ENCODE measurements at regions not wholly inside any gene's neighbourhood (a gene's known extent, or its start where the extent isn't known, plus 50 kb on each side); places are given as distances from the start of the nearest gene placed in this dataset.

DNA sequence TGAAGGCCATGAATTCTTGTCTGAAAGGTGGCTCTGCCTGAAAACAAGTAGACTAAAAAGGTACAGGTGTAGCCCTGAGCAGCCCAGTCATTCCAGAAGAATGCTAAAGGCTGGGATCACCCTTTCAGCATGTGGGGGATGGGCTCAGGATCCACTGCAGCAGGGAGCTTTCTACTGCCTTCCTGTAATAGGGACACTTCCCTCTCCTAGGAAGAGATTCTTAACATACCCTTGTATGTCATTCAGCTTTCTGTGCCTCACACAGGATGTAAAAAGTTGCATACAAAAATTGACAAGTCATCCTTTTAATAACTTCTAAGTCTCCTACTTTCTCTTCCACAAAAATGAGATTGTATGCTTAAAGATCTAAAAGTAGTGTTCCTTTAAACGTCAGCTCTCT lies 123.3 kb downstream of the ZNF518B start:
- TF ChIP-seq, protein P1, sequence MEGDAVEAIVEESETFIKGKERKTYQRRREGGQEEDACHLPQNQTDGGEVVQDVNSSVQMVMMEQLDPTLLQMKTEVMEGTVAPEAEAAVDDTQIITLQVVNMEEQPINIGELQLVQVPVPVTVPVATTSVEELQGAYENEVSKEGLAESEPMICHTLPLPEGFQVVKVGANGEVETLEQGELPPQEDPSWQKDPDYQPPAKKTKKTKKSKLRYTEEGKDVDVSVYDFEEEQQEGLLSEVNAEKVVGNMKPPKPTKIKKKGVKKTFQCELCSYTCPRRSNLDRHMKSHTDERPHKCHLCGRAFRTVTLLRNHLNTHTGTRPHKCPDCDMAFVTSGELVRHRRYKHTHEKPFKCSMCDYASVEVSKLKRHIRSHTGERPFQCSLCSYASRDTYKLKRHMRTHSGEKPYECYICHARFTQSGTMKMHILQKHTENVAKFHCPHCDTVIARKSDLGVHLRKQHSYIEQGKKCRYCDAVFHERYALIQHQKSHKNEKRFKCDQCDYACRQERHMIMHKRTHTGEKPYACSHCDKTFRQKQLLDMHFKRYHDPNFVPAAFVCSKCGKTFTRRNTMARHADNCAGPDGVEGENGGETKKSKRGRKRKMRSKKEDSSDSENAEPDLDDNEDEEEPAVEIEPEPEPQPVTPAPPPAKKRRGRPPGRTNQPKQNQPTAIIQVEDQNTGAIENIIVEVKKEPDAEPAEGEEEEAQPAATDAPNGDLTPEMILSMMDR (IDR thresholded peaks at IDR 0.05), result no peak
- Mint-ChIP-seq H3K27me3 (ENCODE audit: low read depth) (peaks cover 4% of the 10 kb centered on the region), H3K9me3 (ENCODE audit: low read depth) (peaks cover 6% of the 10 kb centered on the region), H3K4me3 (ENCODE audit: unreplicated experiment) (no peak overlapping the region), H3K4me1 (ENCODE audit: low read depth) (no peaks in the 10 kb centered on the region), H3K36me3 (ENCODE audit: low read depth) (no peaks in the 10 kb centered on the region), H3K27ac (ENCODE audit: unreplicated experiment) (no peak overlapping the region)
- no peak for DNase-seq (ENCODE audit: low spot score)

DNA sequence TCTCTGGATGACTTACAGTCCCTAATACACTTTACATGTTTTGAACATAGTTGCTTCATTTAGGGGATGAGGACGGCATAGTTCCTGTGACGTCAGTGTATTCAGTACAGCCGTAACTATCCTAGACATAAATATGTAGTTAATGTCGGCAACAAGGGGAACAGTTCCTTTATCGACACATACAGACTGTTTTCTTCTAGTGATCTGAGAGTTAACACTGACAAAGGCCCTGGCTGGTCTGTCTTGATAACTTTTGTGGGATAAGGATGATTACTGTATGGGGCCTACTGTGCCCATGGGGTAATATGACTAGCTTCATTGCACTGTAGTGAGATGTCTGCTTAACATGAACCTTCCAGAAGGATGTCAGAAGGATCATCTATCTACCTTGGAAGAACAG lies 131.2 kb downstream of the ZNF518B start:
- no peak for DNase-seq (ENCODE audit: low spot score)
- H3K27ac Mint-ChIP-seq (ENCODE audit: unreplicated experiment), result no peak overlapping the region
- no peaks in the 10 kb centered on the region for H3K36me3 Mint-ChIP-seq (ENCODE audit: low read depth)
- H3K4me3 Mint-ChIP-seq (ENCODE audit: unreplicated experiment), result no peak overlapping the region
- peaks cover 1% of the 10 kb centered on the region for H3K27me3 Mint-ChIP-seq (ENCODE audit: low read depth)
- peaks cover 3% of the 10 kb centered on the region for H3K9me3 Mint-ChIP-seq (ENCODE audit: low read depth)
- TF ChIP-seq, protein P1 (IDR thresholded peaks at IDR 0.05), result no peak
- H3K4me1 Mint-ChIP-seq (ENCODE audit: low read depth), result no peaks in the 10 kb centered on the region

DNA sequence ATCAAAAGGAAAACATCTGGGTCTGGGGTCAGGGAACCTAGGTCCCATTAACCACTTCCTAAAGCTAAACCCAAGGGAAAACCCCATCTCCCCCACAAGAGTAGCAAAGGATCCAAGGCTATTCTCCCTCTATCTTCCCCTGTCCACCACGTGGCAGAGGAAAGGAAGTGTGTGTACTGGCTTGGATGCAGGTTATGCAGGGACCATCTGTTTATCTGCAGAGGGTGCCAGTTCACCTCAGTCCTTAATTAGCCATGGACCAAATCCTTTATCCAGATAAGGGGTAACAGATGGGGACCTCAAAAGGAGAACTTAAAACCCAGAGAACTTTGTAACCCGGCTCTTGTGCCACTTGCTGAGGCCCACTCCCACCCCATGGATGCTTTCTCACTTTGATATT lies 135.3 kb downstream of the ZNF518B start:
- H3K36me3 Mint-ChIP-seq (ENCODE audit: low read depth), result no peaks in the 10 kb centered on the region

DNA sequence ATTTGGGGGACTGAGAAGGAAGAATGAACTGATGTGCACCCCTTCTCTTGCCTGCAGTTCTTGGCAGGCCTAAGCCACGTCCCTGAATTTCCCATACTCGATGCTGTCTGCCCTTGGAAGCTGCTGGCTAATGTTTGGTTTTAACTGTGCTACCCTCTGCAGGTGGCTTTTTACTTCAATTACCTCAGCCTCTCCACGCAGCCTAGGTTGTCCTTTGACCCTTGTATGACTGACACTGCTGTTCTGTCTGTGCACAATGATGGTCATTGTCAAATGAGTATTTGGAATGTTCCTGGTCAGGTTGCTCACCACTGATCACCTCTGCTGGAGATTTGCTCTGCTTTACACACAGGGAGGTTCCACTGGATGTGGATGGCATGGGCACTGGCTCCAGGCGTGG lies 137.1 kb downstream of the ZNF518B start:
- Mint-ChIP-seq H3K27ac (ENCODE audit: unreplicated experiment) (no peak overlapping the region), H3K36me3 (ENCODE audit: low read depth) (no peaks in the 10 kb centered on the region), H3K27me3 (ENCODE audit: low read depth) (no peaks in the 10 kb centered on the region), H3K4me3 (ENCODE audit: unreplicated experiment) (no peak overlapping the region), H3K4me1 (ENCODE audit: low read depth) (no peaks in the 10 kb centered on the region), H3K9me3 (ENCODE audit: low read depth) (peaks cover 3% of the 10 kb centered on the region)
- DNase-seq (ENCODE audit: low spot score), result no peak
- TF ChIP-seq, protein P1 (IDR thresholded peaks at IDR 0.05), result no peak

More for the DNA sequence above, 135.3 kb downstream of the ZNF518B start:
- TF ChIP-seq, protein P1 (IDR thresholded peaks at IDR 0.05), result no peak
- Mint-ChIP-seq H3K9me3 (ENCODE audit: low read depth) (peaks cover 3% of the 10 kb centered on the region), H3K27ac (ENCODE audit: unreplicated experiment) (no peak overlapping the region), H3K4me1 (ENCODE audit: low read depth) (no peaks in the 10 kb centered on the region), H3K27me3 (ENCODE audit: low read depth) (no peaks in the 10 kb centered on the region), H3K4me3 (ENCODE audit: unreplicated experiment) (no peak overlapping the region)
- DNase-seq (ENCODE audit: low spot score), result no peak

DNA sequence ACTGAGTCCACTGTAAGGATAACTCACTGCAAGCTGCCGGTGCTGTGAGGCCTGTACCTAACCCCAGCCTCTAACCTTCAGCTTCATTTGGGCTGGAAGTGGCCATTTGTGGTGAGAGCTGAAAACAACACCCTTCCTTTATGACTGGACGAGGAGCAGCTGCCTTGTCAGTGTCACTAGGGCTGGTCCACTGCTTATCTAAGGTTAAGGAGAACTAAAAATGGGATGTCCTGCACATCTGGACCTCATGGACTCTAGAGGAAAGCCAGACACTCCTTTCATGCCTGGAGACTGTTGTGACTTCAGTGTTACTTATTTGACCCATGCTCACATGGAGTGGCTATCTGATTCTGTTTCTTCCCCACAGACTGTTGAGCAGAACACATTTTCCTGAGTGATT lies 139.9 kb downstream of the ZNF518B start:
- Mint-ChIP-seq H3K4me3 (ENCODE audit: unreplicated experiment) (no peak overlapping the region), H3K4me1 (ENCODE audit: low read depth) (no peaks in the 10 kb centered on the region), H3K27me3 (ENCODE audit: low read depth) (peaks cover 2% of the 10 kb centered on the region), H3K9me3 (ENCODE audit: low read depth) (no peaks in the 10 kb centered on the region), H3K27ac (ENCODE audit: unreplicated experiment) (no peak overlapping the region), H3K36me3 (ENCODE audit: low read depth) (no peaks in the 10 kb centered on the region)
- DNase-seq (ENCODE audit: low spot score), result no peak
- TF ChIP-seq, protein P1 (IDR thresholded peaks at IDR 0.05), result no peak

Data from chondrocyte (in vitro differentiated cells).